ENCODE measurements at regions not wholly inside any gene's neighbourhood (a gene's known extent, or its start where the extent isn't known, plus 50 kb on each side); places are given as distances from the start of the nearest gene placed in this dataset.
"Not testable (repeated sequence)": the region's sequence is repeated elsewhere in the genome, so short reads cannot be mapped to it uniquely, and the experiment has no call there.

DNA sequence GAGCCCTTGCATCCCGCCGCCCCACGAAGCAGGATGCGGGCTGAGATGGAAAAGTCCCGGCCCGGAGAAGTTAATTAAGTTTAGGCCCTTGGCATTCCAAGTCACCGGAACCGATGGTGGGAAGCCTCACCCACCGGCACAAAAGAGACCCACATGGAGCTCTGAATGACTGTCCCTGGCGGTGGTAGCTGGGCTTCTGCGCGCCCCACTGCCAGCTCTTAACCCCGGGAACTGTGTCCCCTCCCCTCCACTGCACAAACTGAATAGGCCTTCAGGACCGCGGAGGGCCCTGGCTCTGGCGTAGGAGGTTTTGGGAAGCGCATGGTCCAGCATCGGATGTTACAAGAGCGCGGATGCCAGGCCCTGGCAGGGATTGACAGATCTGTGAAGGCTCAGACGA is 291.1 kb upstream of the TUT7 start:
- no peak for DNase-seq

DNA sequence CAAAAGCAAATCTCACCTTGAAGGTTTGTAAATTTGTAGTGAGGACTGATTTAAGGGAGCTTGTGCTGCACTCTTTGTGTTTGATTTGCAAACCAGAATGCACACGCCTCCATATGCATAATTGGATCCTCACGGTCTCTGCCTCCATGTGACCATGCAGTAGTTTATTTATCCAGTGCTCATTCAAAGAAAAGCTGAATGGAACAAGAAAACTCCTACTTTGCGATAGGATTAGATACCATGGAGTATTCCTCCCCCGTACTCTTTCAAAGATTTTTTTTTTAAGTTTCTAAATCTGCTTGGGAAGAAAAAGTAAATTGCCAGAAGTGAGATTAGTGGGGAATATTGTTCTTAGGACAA is 290.4 kb upstream of the TUT7 start:
- no peak for DNase-seq

GRCh38 chr9:86643946-86644674 is 289.9 kb upstream of the TUT7 start:
- no peak for DNase-seq

DNA sequence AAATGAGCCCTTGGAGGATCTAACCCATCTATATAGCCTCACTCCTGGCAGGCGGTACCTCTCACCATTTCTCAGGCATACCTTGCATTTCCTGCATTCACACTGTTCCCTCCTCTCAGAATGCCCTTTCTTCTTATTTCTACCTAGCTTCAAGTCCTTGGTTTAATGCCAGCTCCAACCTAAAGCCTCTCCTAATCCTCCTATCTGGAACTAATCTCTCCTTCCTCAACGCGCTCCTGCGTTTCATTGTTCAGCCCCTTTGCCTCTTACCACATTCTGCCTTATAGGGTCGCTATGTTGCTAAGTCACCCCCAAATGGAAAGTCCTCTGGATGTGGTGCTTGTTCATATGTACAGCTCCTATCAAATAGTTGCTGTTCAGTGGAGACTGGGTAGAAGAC is 288.5 kb upstream of the TUT7 start:
- no peak for DNase-seq

DNA sequence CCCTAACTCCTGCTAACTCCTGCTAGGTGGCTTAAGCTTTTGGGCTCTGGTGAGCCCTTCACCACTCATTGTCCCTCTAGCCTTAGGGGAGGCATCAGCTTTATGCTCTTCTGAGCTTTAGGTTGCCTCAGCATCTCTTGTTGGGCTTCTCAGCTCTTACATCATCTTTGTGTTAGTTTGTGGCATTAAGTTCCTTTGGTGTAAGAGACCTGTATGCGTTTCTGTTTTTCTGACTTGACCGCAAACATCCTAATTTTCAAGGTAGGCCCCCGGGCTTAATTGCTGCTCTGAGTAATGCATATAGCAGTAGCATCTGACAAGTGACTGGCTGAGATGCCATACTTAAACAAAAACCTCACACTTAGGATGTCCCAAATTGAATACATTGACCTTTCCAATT is 287.8 kb upstream of the TUT7 start:
- DNase-seq, result no peak

DNA sequence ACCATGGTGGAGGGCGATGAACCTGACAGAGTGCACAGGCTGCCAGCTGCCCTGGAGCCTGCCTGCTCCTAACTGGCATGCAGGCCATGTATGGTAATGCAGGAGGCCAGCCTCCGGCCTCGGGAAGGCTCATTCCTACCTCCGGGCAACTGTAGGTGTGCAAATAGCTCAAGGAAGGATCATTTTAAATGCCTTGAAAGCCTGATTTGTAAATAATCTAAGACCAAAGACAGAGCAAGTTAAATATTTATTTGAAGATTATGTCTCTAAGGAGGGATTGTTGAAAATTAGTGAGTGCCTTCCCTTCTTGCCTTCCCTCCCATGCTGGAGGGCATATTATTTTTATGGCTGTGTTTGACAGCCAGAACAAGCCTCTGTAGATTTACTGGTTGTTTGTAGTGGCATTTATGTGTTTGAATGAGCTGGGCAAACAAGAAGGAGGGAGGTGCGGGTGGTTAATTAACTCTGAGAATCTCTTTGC is 285.7 kb upstream of the TUT7 start:
- no peak for DNase-seq

GRCh38 chr9:86639287-86639686 is 285.1 kb upstream of the TUT7 start:
- no peak for DNase-seq

DNA sequence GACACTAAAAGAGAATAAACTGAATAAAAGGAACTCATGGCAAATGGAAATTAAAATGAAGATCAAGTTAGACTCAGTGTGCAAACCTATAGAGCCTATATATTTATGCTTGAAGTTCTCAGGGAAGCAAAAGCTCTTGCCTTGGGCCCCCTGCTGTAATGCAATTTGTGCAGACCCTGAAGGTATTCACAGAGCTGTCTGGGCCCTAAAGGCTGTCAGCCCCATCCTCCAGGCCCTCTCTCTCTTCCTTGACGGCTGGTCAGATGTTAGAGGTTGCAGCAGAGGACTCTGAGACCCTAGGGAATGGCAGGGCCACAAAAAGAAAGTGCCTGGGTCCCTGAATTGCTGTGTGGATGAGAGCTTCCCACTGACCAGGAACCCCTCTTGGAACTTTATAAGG is 283.9 kb upstream of the TUT7 start:
- DNase-seq, result no peak

DNA sequence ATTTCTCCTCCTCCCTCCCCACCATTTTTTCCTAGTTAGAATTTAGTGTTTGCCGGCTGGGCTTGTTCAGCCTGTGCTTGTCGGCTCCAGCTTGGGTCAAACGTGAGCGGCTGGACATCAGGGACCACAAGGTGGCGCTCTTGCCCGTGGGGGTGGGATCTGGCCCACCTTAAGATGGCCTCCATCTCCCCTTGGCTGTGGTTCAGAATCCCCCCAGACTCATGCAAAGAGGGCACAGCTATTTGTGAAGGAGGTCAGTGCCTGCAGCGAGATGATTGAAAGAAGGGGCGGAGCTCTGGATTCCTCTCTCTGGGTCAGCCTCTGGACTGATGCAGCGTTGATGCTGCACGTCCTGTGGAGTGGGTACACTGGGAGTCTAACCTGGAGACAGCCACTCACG is 283.3 kb upstream of the TUT7 start:
- DNase-seq, result peak; percentile 10

GRCh38 chr9:86636519-86636918 is 282.3 kb upstream of the TUT7 start:
- no peak for DNase-seq

GRCh38 chr9:86636038-86636437 is 281.8 kb upstream of the TUT7 start:
- no peak for DNase-seq

DNA sequence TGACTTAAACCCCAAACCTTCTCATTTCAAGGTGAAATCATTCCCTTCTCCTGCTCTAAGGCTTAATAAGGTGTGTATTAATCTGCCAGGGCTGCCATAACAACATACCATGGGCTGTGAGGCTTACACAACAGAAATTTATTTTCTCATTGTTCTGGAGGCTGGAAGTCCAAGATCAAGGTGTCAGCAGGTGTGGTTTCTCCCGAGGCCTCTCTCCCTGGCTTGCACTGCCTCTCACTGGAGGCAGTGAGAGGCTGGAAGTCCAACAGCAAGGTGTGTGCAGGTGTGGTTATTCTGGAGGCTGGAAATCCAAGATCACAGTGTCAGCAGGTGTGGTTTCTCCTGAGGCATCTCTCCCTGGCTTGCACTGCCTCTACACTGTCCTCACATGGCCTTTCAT is 280.3 kb upstream of the TUT7 start:
- DNase-seq, result no peak

DNA sequence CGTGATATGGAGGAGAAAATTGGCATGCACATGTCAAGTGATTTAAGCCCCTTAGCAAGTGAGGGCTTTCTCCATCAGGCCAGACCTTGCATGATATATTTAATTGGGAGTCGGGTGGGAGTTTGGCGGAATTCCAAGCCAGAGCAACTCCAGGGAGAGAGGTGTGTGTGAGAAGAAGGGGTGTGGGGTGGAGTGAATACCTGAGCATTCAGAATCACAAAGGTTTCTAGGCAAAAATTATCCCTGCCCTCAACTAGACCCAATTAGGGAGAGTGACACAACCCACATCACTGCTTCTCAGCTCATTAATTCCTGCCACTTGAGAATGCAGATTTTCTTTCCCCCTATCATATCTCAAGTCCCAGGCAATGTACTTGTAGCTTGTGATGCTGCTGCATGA is 279.7 kb upstream of the TUT7 start:
- no peak for DNase-seq

DNA sequence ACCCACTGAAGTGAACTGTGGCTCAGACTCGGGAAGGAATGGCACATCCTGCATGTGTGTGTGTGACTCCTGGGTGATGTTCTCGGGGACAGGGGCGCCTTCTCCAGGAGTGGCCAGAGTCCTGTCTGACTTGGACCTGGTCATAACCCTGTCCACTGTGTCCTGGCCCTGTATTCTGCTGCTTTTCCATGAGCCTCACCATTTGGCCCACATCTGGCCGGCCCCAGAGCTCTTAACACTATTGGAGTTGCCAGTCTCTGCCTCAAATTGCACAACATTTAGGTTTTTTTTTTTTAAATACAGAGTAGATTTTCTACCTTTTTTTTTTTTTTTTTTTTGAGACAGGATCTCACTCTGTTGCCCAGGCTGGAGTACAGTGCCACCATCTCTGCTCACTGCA is 278.3 kb upstream of the TUT7 start:
- no peak for DNase-seq

DNA sequence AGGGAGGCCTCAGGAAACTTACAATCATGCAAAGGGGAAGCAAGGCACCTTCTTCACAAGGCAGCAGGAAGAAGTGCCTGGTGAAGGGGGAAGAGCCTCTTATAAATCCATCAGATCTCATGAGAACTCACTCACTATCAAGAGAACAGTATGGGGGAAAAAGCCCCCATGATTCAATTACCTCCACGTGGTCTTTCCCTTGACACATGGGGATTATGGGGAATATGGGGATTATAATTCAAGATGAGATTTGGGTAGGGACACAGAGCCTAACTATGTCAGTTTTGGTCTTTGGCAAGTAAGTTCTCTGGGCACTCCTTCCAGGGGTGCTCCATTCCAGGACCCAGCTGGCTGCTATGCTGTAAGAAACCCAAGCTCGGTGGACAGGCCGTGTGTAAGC is 275.3 kb upstream of the TUT7 start:
- DNase-seq, result no peak

DNA sequence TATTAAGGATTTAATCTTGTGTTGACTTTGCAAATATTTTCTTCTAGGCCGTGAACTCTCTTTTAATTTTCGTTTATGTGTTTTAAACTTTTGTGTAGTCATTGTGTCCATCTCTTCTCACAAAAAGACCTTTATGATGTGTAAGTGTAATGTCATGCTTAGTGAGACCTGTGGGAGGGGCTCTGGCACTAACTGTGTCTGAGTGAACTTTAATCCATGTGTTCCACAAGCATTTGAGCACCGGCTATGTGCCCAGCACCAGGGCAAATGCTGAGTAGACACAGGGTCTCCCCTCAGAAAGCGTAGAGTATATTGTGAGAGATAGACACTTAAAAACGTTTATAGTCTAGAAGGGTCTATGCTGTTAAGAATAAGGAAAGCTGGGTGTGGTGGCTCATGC is 272.6 kb upstream of the TUT7 start:
- no peak for DNase-seq

DNA sequence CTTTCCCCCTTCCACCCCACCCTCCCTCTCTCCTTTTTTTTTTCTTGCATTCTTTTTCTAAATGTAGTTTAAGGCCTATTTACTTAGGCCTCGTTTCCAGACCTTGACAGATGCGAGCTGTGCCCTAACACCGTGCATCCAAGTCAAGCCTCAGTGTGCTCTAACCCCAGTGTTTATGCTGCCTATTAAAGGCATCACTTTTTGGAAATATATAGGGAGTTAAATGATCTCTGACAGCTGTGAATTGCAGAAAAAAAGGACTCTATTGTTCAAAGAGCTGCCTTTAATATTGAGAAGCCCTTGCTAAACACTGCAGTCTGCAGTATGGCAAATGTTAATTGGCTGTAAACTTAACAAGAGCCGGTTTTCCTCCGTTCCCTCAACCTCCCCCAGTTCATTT is 270.4 kb upstream of the TUT7 start:
- DNase-seq, result no peak

DNA sequence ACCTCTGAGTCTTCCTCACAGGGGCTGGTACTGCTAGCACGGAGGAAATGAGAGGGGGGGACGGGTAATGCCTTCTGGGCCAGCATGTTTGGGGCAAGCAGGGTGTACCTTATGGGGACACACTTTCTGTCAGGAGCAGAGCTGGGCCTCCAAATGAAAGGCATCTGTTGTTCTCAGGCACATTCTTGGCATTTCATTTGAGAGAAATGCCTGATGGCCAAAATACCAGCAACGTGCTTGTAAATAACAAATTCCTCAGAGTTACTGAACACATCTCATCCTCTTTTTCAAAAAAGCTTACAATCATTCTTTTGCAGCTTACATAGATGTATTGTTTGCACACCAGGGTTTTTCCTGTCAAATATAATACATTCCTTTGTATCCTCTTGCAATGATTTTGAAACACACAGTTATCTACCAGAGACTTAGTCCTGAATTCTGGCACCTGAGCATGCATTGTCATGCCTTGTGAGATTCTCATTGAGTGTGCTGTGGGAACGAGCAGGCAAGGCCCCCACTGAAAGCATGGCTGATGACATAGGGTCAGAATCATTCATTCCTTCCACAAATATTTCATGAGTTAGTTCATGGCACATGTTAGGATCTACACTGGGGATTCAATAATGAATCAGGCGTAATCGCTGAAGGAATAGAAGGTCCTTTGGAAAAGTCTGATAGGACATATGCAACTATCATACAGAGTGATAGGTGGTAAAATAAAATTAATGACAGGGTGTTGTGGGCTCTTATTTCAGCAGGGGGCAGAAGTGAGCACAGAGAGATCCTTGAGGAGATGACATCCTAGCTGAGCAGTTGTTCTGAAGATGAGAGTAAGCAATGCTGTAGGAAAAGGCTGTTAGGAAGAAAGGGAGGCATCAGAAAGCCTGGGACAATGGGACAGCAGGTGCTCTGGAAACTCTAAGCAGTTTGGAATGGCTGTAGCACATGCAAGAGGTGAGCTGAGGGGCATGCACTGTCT is 260.9 kb upstream of the TUT7 start:
- DNase-seq, result peak; percentile 7

DNA sequence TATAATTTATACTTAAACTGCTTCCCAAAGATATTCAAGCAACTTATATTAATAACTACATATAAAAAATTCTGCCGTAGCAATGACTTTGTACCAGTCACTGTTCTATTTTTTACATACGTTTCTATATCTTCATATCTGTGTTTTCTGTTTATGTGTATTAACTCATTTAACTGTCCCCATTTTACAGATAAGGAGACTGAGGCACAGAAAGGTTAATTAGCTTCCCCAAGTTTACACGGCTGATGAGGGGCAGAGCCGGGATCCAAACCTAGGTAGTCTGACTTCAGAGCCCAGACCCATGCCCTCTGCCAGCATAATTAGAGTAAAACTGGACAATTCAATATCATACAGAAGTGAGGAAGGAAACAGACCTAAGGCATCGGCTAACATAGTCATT is 259.7 kb upstream of the TUT7 start:
- DNase-seq, result no peak

GRCh38 chr9:86611534-86611933 is 257.3 kb upstream of the TUT7 start:
- DNase-seq, result not testable (repeated sequence)

GRCh38 chr9:86605303-86605702 is 251.1 kb upstream of the TUT7 start:
- no peak for DNase-seq

GRCh38 chr9:86604741-86605140 is 250.5 kb upstream of the TUT7 start:
- DNase-seq, result no peak

- DNase-seq, result no peak
Observed at GRCh38 chr9:86602715-86603114, 248.5 kb upstream of the TUT7 start.

DNA sequence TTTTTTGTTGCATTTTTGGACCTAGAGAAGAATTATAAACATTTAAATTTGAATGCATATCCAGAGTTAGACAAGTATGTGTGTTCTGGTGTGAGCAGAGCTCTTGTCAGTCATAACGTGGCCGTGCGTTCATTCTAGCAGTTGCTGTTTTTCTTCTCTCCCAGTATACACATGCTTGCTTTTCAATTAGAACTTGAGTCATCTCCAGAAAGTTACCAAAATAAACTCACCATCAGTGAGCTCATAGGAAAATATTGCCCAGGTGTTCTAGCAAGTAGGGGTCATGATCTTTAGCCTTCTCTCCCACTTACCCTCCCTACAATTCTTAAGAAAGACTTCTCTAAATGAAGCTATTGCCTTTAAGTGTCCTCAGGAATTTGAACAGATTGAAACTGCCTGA is 247.5 kb upstream of the TUT7 start:
- DNase-seq, result no peak
